GM18858 (cell line): ENCODE measurements at regions not wholly inside any gene's neighbourhood (a gene's known extent, or its start where the extent isn't known, plus 50 kb on each side); places are given as distances from the start of the nearest gene placed in this dataset.

Experiments used
- ATAC-seq: cut with Tn5 transposase; IDR thresholded peaks from one replicate; pipeline ENCODE4 v1.9.1; 2021; ENCODE audit not compliant: unreplicated experiment

- ATAC-seq: no peak
These were observed 107.7 kb downstream of the SIPA1L2 start for GRCh38 chr1:232522189-232522588.

- ATAC-seq: no peak
These were observed 108.3 kb downstream of the SIPA1L2 start for GRCh38 chr1:232521660-232522059.

- no peak for ATAC-seq
These were observed 110.7 kb downstream of the SIPA1L2 start for GRCh38 chr1:232519186-232519585.

GRCh38 chr1:232518349-232518748, 111.6 kb downstream of the SIPA1L2 start:
- no peak for ATAC-seq

DNA sequence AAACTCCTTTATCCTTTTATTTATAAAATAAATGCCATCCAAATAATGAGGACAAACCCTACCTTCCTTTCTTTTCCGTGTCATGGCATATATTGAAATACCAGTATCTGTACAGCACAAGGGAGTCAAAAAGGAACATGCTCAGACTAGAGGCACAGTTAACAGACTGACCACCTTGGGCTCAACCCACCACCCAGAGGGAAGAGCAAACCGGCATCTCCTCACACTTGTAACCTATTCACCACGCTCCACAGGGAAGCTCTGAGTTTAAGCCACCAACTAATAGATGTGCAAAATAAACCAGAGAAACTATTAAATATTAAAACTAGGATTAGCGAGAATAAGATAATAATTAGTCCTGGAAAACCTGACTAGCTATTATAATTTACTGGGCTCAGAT, 112.7 kb downstream of the SIPA1L2 start:
- ATAC-seq: no peak

- no peak for ATAC-seq
These were observed 114.2 kb downstream of the SIPA1L2 start for GRCh38 chr1:232515706-232516105.

GRCh38 chr1:232512712-232513111, 117.2 kb downstream of the SIPA1L2 start:
- no peak for ATAC-seq

DNA sequence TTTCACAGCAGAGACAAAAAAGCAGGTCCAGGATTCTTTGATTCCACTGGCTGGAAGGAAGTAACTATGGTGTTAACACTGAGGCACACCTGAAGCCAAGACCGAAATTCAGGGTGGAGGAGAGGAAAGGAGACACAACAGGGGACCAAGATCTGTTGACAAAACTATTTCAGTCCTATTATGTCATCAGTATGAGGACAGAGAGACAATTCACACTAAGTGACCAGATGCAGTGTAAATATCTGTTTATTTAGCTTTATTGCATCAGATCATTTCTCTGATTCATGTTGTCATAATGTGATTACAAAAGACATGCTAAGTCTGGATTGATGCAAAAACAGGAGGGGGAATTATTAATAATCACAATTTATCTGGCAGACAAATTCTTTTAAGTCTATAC, 118.8 kb downstream of the SIPA1L2 start:
- no peak for ATAC-seq

DNA sequence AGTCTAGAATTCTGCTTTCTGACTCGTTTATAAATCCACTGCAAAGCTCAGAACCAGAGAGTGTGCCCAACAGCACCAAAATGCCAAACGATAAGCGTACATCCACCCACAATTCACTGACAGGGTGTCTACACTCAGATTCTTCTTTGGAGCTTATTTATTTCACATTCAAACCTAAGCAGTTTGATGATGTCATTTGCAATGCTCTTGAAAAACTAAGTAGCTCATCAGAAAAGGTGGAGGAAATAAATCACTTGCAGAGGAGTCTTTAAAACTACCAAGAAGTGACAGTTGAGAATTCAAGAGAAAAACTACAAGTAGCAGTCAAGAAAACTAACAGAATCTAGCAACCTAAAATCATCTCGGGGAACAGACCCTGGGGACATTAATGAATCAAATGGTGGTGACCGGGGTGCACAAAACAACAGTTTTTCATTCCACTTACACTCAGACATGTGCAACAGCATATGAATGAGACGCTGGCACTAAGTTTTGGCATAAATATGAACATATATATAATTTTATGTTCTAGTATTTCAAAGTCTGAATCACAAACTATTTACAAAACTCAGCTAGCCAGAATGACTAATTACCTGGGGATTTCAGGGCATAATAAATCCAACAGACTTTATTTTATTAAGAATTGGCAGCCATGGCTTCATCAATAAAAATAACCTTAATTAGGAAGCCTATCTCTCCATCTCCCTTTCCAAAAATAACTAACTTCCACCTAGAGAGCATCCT, 119.4 kb downstream of the SIPA1L2 start:
- no peak for ATAC-seq

GRCh38 chr1:232509570-232509969, 120.4 kb downstream of the SIPA1L2 start:
- ATAC-seq: no peak

- no peak for ATAC-seq
These were observed 121.7 kb downstream of the SIPA1L2 start for GRCh38 chr1:232508130-232508701.

DNA sequence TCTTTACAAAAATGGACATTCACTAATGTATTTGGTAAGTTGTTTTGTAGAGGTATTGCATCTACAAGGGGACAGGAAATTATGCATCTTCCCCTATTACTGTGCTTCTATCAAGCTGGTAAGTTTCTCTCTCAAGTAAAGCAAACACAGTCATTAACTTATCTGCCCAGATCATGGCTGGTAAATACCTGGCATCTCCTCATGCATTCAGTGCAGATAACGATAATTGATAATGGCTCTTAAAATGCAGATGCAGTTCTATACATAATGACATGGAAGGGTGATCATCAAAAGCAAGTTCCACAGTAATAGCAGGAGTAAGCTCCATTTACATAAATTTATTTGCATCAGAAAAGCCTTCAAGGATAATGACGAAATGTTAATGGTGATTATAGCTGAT, 122.4 kb downstream of the SIPA1L2 start:
- no peak for ATAC-seq

- ATAC-seq: no peak
These were observed 124.0 kb downstream of the SIPA1L2 start for GRCh38 chr1:232505884-232506283.

DNA sequence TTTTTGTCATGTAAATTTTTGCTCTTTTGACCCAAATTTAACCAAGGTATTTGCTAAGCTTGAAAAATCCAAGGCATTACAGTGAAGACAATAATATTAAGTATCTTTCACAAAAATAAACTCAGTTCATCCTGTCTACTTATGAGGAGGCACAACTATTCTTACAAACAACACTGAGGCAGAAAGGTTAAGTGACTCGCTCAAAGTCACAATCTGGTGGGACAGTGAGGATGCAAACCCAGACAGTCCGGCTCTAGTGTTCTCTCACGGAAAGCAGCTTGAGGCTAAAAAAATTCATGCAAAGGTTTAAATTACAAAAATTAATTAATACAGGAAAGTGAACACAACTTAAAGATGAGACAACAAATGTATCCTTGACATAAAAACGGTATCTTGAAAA, 125.3 kb downstream of the SIPA1L2 start:
- ATAC-seq: no peak

DNA sequence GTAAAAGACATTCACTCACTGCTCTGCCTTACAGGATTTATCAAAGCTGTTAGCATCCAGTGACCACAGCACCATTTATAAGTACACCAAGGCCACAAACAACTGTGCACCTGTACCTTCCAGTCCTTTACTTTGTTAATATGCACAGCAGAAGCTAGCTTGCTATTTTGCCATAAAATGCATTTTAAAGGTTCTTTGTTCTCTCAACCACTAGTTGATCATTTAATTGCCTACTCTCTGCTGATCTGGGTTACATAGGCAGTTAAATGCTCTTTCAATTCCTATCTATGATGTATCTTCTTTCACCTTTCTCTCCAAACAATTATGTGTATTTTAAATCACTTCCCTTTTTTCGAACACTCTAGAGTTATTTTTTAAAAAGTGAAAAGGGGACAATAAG, 126.4 kb downstream of the SIPA1L2 start:
- no peak for ATAC-seq

DNA sequence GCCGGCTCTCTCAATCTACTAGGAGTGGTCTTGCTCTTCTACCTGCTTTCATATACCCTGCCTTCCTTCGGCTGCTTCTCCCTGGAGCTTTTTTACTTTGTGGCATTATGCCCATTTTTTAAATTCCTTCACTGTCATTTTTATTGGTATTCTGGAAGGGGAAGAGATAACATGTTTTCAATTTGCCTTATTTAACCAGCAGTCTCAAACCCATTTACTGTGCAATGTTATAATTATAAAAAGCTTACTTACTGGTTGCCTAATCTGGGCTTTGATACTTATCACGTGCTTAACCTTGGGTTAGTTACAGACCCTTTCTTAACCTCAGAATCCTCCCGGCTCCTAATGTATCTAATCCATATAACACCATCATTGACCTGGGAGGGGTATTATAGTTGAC, 128.1 kb downstream of the SIPA1L2 start:
- ATAC-seq: no peak

- ATAC-seq: no peak
These were observed 130.7 kb downstream of the SIPA1L2 start for GRCh38 chr1:232499188-232499587.

DNA sequence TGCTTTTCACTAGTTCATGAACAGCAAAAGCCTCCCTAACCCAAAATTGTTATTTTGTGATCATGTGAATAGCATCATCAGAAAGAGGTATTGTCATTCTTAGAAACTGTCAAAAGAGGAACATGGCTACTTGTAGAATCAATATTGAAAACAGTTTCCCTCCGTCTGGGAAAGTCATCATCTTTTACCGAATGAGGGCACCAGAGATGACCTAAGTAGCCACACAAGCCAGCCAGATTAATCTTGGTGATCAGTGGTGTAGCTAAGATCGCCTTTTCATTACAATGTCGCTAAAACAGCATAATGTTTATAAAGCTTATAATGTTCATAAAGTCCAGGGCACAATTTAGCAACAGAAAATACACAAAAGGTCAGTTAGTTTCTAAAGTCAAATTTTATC, 136.1 kb downstream of the SIPA1L2 start:
- no peak for ATAC-seq

- no peak for ATAC-seq
These were observed 140.7 kb downstream of the SIPA1L2 start for GRCh38 chr1:232489256-232489655.

DNA sequence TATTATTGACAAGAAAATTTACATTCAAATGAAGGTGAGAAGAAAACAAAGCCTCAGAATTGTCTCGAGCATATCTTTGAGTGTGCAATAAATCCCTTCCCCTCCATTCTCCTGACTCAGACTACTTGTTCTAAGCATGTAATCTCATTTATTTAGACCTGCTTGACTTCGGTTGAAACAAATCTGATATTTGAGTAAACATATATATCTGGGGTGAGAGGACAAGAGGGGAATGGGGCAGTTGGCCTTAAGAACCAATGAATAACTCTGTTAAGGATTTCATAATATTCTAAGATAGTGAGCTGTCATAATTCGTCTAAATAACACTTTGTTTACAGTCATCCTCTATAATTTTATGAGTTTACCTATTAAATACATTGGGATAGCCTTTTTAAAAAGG, 142.7 kb downstream of the SIPA1L2 start:
- no peak for ATAC-seq

- no peak for ATAC-seq
These were observed 143.3 kb downstream of the SIPA1L2 start for GRCh38 chr1:232486454-232487207.

DNA sequence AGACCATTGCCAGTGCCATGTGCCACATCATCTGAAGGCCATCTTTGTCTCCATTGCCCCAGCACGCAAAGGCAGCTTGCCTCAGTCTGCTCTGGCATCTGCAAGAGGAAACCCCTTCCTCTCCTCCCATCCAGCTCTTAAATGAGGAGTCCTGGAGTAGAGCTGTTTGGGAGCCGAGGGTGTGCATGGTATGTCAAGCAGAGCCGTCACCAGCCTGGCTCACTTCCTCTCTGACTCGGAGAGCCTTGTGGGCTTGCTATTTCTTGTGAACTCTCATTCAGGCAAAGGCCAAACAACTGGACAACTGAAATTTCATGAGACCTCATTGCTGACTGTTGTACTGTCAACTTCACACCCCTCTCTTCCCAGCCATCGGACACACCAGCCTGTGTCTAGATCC, 143.9 kb downstream of the SIPA1L2 start:
- ATAC-seq: no peak
